ENCODE measurements at regions not wholly inside any gene's neighbourhood (a gene's known extent, or its start where the extent isn't known, plus 50 kb on each side); places are given as distances from the start of the nearest gene placed in this dataset.

DNA sequence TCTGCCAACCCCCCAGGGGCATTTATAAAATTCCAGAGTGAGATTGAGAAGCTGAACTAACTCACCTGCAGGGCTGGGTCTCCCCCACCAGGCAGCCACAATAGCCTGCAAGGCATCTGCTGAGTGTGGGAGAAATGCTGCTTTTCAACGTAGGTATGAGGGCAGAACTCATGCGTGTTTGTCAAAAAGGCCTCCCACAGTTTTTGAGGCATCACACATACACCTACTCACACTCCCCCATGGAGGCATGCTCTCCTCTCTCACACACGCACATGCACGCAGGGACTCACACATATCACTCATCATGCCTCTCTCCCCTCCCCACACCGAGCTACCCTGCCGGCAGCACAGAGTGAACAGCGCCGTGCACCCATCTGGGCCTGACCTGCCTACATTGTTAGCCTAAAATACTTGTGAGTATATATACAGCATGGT lies 390.5 kb downstream of the FGF9 start:
- DNase-seq (ENCODE audit: low read depth): peak; percentile 55

DNA sequence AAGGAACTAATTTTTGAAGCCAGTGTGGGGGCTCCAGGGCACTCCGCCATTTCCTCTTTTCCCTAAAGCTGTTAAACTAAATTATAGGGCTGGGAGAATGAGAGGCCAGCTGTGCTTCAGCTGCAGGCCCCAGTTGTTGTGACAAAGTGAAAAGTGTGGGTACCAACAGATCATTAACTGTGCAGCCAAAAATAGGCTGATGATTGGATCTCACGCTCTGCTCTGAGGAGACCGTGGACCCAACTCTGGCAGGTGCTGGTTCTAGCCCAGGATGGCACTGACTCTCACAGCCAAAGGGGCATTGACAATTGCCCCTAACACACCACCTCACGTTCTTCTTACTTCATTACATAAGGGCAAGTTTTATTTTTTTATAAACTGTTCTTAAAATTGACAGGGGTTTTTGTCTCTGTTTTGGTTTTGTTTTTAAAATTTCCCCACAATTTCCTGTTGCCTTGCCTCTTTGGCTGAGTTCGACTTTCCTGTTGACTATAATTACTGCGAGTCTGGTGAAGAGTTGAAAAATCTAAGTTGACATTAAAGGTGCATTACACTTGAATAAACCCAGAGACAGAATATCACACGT lies 391.0 kb downstream of the FGF9 start:
- no peak for DNase-seq (ENCODE audit: low read depth)

DNA sequence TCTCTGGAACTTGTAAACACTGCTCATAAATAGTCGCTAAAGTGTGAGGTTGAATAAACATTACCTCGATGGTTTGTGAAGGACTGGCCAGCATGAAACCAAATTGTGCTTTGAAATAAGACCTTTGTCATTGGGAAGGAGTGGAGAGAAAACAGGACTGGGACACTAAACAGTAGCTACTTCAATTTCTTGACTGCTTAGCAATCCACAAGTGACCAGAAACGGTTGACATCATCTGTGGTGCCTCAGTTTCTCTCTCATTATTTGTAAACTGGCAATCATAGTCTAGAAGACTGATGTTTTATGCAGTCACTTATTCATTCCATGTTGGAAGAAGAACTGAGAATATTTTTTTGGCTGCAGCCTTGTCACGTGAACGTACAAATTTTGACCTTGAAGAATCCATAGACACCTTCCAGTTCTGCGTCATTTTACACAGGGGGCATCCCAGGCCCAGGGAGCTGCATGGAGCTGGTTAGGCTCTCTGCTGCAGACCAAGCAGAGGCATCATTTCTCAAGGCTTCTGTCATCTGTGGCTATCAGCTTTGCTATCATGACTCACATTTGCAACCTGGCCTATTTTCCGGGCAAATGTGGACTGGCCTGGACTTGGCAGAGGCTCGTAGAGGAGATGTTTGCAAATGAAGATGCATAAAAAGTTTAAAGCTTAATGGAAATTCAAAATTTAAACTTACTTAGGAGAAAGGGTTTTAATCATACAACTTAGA lies 391.8 kb downstream of the FGF9 start:
- DNase-seq (ENCODE audit: low read depth): no peak

DNA sequence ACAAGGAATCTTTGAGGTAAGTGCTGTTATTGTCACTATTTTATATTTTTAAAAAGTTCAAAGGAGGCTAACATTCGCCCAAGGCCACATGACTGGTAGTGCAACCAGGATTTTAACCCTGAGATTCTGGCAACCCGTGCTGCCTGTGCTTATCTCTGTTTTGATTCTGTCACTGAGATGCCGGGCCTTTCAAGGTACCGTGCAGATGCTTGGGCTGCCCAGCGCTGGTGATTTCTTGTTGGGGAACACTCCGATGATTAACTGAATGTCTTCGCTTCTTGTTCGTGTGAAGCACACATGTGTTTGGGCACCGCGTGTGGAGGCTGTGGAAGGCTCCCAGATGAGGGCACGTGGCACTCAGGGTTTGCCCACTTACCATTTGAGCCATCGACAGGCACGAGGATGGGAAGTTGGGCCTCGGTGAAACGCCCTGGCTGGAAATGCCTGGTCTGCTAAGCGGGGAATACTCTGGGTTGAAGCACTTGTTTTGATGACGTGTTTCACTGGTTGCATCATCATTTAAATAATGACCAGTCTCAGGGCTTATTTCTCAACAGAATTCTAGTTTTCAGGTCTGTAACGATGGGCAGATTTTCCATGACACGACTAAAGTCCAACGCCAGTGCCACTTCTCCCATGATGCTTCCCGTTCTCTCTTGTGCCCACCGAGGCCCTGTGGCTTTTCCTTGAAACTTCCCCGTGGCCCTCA lies 392.7 kb downstream of the FGF9 start:
- DNase-seq (ENCODE audit: low read depth): no peak

DNA sequence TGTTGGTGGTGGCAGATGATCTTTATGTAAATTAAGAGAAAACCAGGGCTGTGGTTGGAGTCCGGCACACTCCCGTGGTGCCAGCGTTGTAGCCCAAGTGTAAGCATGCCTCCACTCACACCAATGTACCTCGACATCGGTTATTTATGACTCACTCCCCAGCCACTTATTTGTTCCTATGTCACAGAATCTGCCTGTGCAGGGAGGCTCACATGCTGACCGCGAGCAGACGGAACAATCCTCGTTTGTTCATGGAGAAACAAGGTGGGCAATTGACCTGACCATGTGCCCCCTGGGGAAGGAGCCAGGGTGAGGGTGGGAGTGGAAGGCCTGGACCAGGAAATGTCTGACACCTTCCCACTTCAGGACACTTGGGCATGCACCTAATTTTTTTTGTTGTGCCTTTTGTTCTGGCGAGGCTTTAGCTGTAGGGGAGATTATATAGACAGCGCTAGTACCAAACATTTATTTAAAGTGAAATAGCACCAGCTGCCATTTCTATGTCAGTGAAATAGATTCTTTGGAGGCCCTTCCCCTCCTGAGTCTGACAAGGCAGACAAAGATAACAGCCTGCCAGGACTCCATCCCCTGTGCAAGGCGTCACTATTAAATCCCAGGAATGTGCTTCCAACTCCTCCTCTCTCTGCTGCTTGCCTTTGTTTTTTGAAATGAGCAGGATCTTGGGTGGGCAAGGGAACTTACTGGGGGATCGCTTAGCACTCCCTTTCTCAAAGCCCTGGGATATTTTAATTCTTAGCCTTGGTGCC lies 394.2 kb downstream of the FGF9 start:
- DNase-seq (ENCODE audit: low read depth): no peak

DNA sequence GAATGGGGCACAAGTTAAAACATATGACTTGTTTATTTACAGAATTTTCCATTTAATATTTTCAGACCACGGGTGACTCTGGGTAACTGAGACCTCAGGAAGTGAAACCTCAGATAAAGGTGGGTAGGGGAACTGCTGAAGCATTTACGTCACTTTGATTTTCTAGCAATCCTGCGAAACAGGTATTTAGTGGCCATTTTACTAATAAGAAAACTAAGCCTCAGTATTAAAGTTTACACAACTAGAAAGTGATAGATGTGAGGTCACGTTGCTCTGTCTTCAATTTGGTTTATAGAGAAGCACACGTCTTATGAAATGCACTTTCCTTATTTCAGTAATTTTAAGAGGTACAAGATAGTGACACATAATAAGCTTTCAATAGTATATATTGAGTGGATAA lies 402.8 kb downstream of the FGF9 start:
- DNase-seq (ENCODE audit: low read depth): no peak

DNA sequence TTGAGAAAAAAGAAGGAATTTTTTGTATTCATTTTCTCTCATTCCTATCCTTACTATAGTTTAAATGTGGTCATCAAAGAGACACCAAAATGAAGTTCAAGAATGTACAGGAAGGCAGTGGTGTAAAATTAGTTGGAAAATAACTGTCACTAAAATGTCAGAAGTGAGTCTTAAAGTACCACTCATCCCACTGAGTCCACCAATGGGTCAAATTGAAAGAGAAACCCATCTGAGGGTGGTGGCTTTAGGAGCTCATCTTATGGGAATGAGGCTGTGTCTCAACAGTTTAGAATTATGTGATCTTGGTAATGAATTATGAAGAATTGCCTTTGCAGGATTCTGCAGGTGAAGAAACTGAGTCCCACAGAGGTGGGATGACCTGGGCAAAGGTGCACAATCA lies 403.5 kb downstream of the FGF9 start:
- no peak for DNase-seq (ENCODE audit: low read depth)

DNA sequence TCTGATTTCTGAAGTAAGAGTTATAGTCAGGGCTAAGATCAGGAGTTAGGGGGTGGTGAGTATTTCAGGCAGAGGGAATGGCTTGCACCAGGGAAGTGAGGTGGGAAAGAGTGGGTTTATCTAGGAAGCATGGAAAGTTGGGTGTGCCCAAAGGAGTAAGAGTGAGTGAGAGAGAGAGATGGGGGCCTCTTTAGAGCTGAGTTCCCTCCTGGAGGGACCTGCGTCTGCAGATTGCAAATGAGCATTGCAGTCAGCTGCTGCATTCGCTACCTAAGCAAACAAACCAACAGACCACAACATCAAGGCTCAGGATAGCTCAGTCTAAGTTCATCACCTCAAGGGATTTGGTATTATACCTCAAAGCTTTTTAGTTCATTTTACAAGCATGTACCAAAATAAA lies 405.8 kb downstream of the FGF9 start:
- DNase-seq (ENCODE audit: low read depth): no peak

DNA sequence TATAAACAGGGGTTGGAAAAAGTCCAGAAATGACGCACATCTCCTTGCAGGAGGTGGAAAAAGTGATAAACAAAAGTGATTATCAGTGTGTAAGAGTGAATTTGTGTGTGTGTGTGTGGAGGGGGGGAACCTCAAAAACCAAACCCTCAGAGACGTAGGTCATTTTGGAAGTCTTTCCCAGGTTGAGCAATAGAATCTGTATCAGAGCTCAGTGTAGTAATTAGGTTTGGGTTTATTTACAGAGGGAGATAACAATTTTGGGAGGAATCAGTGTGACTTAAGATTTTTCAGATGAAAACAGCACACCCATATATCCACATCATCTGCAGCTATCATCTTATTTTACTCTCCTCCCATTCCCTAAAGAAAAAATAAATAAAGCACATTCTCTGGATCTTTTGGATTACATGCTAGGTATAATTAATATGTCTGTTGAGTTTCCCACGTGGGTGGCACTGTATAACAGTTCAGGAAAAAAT lies 406.4 kb downstream of the FGF9 start:
- DNase-seq (ENCODE audit: low read depth): no peak

DNA sequence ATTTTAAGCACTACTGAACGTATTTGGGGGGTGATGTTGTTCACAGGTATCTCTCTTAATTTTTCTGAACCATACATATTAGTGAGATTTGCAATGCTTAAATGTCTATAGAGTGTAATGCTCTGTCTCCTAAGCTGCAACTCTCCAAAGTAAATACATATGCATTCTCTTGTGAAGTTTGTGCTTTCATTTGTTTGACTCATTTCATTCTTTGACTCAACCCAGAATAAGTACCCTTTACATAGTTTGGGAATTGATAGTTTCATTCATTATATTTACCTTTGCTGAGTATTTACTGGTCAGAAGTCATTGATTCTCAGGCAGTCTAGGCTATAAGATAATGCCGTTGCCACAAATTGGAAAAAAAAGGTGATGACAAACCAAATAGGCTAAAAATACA lies 406.9 kb downstream of the FGF9 start:
- no peak for DNase-seq (ENCODE audit: low read depth)

DNA sequence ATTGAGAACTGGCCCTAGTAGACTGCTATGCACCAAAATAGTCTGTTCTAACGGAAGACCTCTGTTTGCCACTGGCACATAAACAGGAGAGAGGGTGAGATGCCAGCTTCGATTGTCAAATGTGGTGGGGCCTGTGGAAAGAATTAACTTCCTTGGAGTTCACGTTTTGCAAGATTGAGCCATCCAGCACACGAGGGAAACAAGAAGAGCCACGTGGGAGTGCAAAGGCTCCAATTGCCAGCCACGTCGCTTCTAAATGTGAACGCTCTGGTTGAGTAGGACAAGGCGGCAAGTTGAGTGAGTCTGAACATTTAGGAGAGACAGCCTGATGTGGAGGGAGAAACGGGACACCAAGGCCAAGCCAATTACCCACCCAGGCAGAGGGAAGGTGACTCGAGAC lies 409.1 kb downstream of the FGF9 start:
- no peak for DNase-seq (ENCODE audit: low read depth)

DNA sequence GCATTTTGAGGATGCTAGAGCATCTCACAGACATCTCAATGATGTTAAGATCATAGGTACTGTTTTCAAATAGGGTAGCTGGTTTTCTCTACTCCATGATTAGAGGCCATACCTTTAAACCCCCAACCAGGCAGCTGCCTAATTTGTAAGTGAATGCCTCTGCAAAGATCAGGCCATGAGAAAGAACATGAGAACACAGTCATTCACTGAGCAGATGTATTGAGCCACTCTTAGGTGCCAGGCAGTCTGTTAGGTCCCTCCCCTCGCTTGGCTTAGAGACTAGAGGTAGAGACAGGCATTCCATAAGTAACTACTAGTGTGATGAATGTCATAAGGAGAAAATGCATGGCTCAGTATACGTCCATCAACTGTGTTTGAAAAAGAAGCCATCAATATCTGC lies 410.0 kb downstream of the FGF9 start:
- DNase-seq (ENCODE audit: low read depth): no peak

DNA sequence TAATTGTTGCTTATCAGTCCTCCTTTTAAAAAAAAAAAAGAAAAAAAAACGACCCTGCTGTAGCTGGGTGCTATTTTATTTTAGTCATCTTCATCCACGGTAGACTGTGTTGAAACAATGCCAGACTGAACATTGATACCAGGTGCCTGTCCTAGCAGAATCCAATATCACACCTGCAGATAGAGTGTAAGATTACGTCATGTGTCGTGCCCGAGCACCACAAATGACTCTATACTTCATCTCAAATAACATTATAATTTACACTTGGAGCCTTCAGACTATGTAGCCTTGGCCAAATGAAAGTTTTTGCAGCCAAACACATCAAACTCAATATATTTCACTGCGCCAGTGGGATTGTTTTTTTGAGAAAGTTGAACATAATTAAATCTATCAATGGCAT lies 410.6 kb downstream of the FGF9 start:
- DNase-seq (ENCODE audit: low read depth): no peak

DNA sequence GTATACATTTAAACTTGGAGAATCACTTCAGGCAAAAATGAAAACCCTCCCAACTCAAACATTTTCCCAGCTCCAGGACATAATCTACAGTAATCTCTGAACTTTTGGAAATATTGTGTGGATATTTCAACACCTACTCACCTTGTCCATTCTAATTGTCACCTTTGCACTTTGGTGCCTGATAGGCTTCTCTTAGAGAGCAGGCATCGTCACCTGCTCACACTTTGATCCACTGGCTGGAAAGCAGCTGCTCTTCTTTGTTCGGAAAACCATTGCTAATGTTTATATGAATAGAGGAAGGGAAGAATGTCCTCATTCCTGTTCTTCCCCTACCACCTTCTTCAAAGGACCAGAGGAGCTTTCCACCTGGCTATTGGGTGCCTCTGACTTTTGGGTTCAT lies 411.2 kb downstream of the FGF9 start:
- DNase-seq (ENCODE audit: low read depth): no peak

DNA sequence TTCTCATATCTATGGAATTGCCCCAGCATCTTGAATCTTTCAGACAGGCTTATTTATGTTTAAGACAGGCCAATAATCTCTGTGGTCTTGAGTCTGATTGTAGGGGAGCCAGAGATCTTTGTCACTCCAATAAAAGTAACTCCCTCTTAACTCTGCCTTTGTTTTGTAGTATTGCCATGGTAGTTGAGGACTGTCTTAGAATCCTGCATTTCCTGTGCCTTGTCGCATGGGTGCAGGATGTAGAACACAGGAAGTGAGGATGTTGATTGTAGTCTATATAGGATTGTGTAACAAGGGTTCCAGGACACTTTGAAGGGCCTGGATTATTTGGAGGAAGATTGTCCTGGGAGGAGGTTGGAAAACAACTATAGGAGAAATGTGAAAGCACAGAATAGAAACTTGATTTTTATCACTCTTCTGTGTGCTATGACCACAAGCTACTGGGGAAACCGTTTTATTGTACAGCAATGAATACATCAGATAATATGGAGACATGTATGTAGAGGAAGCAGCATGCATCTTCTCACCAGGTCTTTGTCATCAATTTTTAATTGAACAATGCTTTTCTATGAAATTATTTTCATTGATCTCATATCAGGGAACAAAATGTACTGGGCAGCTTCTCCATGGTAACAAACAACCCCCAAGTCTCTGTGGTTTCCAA lies 411.7 kb downstream of the FGF9 start:
- DNase-seq (ENCODE audit: low read depth): no peak

DNA sequence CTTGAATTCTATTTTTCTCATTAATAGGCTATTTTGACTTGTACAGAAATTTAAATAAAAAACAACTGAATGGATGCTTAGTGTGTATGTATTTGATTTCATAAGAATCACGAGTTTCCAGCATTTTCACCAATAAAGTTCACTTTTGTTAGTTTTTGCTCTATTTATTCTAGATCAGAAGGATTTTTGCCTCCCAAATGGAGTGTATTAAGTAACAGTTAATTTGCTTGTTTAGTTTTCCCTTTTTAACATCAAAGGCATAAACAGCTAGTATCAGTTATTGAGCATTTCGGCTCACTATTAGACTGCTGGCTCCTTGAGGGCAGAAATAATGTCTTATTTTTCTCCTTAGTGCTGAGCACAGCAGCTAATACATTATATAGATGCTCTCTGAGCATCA lies 414.1 kb downstream of the FGF9 start:
- DNase-seq (ENCODE audit: low read depth): no peak

DNA sequence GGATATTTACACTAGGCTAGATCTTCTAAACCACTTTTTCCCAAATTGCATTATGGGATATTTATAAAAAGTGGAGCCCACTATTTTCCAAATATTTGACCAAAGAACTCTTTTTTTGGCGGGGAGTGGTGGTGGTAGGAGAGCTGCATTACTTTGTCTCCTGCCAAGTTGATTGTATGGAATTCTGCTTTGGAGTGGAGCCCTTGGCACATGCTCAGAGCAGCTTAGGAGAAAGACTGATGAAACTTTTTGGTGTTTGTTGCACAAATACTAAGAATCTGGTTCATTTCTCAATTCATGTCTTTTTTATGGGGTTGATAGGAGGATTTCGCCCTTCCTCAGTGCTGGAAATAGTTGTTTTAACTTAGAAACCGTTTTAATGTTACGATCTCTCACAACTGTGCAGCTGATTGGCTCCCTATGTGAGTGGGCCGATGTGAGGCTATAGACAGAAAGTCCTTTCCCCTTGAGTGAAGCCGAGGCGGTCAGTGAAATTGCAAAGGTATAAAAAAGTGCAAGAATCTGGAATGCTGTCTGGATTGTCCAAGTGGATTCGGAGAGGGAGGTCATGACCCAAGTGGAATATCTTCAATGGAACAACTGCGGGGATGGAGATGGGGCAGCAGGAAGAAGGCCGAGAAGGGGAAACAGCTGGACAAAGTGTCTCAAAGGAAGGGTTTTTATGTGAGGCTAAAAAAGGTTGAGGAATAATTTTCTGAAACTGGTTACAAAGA lies 415.9 kb downstream of the FGF9 start:
- DNase-seq (ENCODE audit: low read depth): no peak

DNA sequence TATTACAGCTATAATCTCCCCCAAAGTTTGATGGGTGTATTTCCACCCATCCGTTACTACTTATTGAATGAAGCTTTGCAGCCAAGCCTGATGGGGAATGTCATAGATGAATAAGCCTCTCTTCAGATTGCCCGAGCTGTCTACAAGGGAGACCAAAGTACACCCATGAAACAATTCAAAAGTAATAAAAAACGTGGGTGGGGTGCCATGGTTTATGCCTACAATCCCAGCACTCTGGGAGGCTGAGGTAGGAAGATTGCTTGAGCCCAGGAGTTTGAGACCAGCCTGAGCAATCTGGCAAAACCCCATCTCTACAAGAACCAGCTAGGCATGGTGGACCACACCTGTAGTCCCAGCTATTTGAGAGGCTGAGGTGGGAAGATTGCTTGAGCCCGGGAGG lies 419.2 kb downstream of the FGF9 start:
- no peak for DNase-seq (ENCODE audit: low read depth)

DNA sequence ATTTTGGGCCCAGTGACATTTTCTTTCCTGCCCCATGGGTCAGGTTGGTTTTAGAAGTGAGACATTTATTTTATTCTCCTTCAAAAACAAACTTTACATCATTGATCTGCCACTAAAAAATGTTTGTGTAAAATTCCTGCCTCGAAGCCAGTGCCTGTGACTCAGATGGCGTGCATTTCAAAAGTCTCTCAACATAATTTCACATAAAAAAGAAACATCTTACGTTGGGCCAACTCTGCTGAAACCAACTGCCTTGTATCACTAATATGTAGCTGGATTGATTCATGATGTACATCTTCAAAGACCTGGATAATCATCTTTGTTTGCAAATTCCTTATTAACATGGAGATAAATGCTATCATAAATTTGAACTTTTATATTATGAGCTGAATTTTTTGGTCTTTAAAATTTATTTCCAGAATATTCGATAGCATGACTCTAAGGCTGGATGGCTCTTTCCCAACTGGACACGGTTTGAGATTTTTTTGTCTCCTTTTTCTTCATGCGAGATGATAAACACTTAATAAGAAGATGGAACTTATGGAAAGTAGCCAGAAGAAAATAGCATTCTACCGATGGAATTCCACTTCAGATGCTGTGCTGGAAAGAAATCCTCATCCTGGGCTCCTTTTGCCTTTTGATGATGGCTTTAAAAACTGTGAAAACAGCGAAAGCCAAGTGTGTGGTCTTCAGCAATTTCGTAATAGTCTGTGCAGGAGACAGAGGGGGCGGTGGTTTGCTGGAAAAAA lies 420.5 kb downstream of the FGF9 start:
- no peak for DNase-seq (ENCODE audit: low read depth)

DNA sequence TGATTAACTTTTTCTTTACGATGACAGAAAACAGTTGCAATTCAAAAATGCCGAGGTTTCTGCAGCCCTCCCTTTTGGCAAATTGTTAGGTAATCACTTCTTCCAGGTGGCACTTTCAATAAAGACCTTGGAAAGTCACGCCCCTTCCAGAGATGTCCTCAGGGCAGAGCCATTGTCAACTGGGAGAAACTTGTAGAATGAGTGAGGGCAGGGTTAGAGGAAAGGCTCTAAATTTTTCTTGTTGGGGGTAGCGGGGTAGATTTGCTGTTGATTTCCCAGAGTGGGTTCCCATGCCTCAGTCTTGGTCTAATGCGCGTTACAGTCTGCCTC lies 421.1 kb downstream of the FGF9 start:
- no peak for DNase-seq (ENCODE audit: low read depth)

All from activated T-cell treated with anti-CD3 and anti-CD28 coated beads for 24 hours (primary cell).